ENCODE measurements at regions not wholly inside any gene's neighbourhood (a gene's known extent, or its start where the extent isn't known, plus 50 kb on each side); places are given as distances from the start of the nearest gene placed in this dataset.

GRCh38 chr15:62841269-62841628 is 201.3 kb upstream of the TPM1 start:
- no peak overlapping the region for H3K4me3 Mint-ChIP-seq (ENCODE audit: unreplicated experiment)
- DNase-seq (ENCODE audit: unreplicated experiment): no peak
- TF ChIP-seq, protein P1, sequence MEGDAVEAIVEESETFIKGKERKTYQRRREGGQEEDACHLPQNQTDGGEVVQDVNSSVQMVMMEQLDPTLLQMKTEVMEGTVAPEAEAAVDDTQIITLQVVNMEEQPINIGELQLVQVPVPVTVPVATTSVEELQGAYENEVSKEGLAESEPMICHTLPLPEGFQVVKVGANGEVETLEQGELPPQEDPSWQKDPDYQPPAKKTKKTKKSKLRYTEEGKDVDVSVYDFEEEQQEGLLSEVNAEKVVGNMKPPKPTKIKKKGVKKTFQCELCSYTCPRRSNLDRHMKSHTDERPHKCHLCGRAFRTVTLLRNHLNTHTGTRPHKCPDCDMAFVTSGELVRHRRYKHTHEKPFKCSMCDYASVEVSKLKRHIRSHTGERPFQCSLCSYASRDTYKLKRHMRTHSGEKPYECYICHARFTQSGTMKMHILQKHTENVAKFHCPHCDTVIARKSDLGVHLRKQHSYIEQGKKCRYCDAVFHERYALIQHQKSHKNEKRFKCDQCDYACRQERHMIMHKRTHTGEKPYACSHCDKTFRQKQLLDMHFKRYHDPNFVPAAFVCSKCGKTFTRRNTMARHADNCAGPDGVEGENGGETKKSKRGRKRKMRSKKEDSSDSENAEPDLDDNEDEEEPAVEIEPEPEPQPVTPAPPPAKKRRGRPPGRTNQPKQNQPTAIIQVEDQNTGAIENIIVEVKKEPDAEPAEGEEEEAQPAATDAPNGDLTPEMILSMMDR (IDR thresholded peaks at IDR 0.05; ENCODE audit: unreplicated experiment): no peak
- H3K27me3 Mint-ChIP-seq (ENCODE audit: insufficient read depth, unreplicated experiment): no peaks in the 10 kb centered on the region
- H3K4me1 Mint-ChIP-seq (ENCODE audit: insufficient read depth, unreplicated experiment): no peaks in the 10 kb centered on the region
- CTCF ChIA-PET: interaction anchor here (0.6 to 0.9 kb wide), 2 partner anchors 66 to 198 kb away, joined by 3 read pairs; no protein-coding TSS in a partner anchor
- H3K9me3 Mint-ChIP-seq (ENCODE audit: unreplicated experiment): no peaks in the 10 kb centered on the region
- no peak overlapping the region for H3K27ac Mint-ChIP-seq (ENCODE audit: low read depth, unreplicated experiment)
- no peaks in the 10 kb centered on the region for H3K36me3 Mint-ChIP-seq (ENCODE audit: insufficient read depth, unreplicated experiment)
- BruUV-seq (replicated peaks): TSS peak; percentile 53
- POLR2A ChIA-PET: interaction anchor here (0.6 kb wide), 1 partner anchor 208 kb away, joined by 5 read pairs; no protein-coding TSS in a partner anchor
- intact Hi-C loops (cut with micrococcal nuclease): no loop called here

DNA sequence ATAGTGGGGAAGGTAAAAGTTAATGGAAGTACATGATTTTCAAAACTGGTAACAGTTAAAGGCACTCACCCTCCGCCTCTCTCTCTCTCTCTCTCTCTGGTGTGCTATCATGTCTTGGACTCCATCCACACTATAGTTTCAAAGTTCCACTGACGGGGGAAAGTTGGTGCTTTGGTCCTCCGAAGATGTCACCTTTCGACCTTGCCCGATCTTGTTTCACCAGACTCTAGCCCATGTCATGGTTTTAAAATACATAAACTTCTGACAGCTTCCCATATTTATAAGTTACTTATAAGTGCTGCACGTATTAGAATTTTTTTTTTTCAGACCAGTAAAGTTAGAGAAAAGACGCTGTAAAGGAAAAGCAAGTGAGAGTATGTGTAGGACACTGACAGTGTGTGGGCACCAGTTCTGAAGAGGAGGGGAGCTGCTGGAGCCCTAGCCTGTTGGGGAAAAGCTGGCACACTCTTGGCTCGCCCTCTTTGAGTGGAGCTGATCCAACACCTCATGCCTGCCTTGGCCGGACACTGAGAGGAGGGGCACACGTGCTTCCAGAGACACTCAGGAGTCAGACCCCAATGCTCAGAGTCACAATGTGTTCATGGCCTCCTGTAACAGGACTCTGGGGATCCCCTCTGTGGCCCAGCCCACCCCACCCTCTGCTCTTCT is 200.5 kb upstream of the TPM1 start:
- BruUV-seq (replicated peaks): no TSS peak
- no peak for DNase-seq (ENCODE audit: unreplicated experiment)
- POLR2A ChIA-PET: no interaction called here
- intact Hi-C loops (cut with micrococcal nuclease): no loop called here
- CTCF ChIA-PET: no interaction called here
- TF ChIP-seq, protein P1 (IDR thresholded peaks at IDR 0.05; ENCODE audit: unreplicated experiment): no peak
- H3K4me3 Mint-ChIP-seq (ENCODE audit: unreplicated experiment): no peak overlapping the region
- no peaks in the 10 kb centered on the region for H3K36me3 Mint-ChIP-seq (ENCODE audit: insufficient read depth, unreplicated experiment)
- no peaks in the 10 kb centered on the region for H3K9me3 Mint-ChIP-seq (ENCODE audit: unreplicated experiment)
- no peaks in the 10 kb centered on the region for H3K27me3 Mint-ChIP-seq (ENCODE audit: insufficient read depth, unreplicated experiment)
- no peak overlapping the region for H3K27ac Mint-ChIP-seq (ENCODE audit: low read depth, unreplicated experiment)
- H3K4me1 Mint-ChIP-seq (ENCODE audit: insufficient read depth, unreplicated experiment): no peaks in the 10 kb centered on the region

GRCh38 chr15:62843311-62843710 is 199.2 kb upstream of the TPM1 start:
- TF ChIP-seq, protein P1 (IDR thresholded peaks at IDR 0.05; ENCODE audit: unreplicated experiment): no peak
- Mint-ChIP-seq H3K27me3 (ENCODE audit: insufficient read depth, unreplicated experiment) (no peaks in the 10 kb centered on the region), H3K4me1 (ENCODE audit: insufficient read depth, unreplicated experiment) (peaks cover under 1% of the 10 kb centered on the region), H3K36me3 (ENCODE audit: insufficient read depth, unreplicated experiment) (no peaks in the 10 kb centered on the region), H3K9me3 (ENCODE audit: unreplicated experiment) (no peaks in the 10 kb centered on the region), H3K4me3 (ENCODE audit: unreplicated experiment) (no peak overlapping the region), H3K27ac (ENCODE audit: low read depth, unreplicated experiment) (no peak overlapping the region)
- DNase-seq (ENCODE audit: unreplicated experiment): no peak
- no TSS peak for BruUV-seq (replicated peaks)
- ChIA-PET CTCF (interaction anchor here (0.6 to 1.8 kb wide), 2 partner anchors 205 to 1179 kb away, joined by 3 to 6 read pairs; no protein-coding TSS in a partner anchor), POLR2A (no interaction called here)
- intact Hi-C loops (cut with micrococcal nuclease): no loop called here

DNA sequence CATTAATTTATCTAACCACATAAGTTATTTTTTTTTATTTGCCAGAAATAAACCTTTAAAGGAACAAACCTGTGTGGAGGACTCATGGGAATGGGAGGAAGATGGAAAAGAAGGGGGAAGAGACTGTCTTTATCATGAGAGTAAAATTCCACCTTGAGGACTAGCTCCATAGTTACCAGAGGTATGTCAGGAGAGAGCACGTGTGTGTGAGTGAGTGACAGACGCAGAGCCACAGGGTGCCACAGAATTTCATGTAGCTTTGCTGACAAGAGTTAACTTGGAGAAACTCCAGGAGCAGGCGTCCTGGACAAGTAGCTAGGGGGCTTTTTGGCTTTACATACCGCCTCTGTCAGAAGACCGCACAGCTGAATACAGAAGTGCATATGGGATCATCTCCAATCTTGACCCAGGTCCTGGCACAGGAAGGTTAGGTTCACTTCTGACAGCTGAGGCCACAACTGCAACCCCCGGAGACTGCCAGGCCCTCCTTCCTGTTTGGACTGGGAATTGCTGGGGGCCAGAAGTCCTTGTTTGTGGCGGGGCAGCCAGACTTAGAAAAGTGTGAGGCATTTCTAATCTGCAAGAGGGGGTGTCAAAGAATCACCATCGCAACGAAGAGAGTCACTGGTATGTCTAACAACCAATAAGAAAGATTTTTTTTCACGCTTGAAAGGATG is 197.8 kb upstream of the TPM1 start:
- ChIA-PET POLR2A (no interaction called here), CTCF (interaction anchor here (0.7 to 4.8 kb wide), 3 partner anchors 17 to 249 kb away, joined by 3 to 35 read pairs (median 6); no protein-coding TSS in a partner anchor)
- no peak for DNase-seq (ENCODE audit: unreplicated experiment)
- peaks cover 6% of the 10 kb centered on the region for H3K4me1 Mint-ChIP-seq (ENCODE audit: insufficient read depth, unreplicated experiment)
- TF ChIP-seq, protein P1 (IDR thresholded peaks at IDR 0.05; ENCODE audit: unreplicated experiment): no peak
- H3K27ac Mint-ChIP-seq (ENCODE audit: low read depth, unreplicated experiment): no peak overlapping the region
- H3K4me3 Mint-ChIP-seq (ENCODE audit: unreplicated experiment): no peak overlapping the region
- H3K27me3 Mint-ChIP-seq (ENCODE audit: insufficient read depth, unreplicated experiment): no peaks in the 10 kb centered on the region
- H3K36me3 Mint-ChIP-seq (ENCODE audit: insufficient read depth, unreplicated experiment): no peaks in the 10 kb centered on the region
- H3K9me3 Mint-ChIP-seq (ENCODE audit: unreplicated experiment): no peaks in the 10 kb centered on the region
- intact Hi-C loops (cut with micrococcal nuclease): no loop called here
- BruUV-seq (replicated peaks): no TSS peak
